ENCODE measurements at regions not wholly inside any gene's neighbourhood (a gene's known extent, or its start where the extent isn't known, plus 50 kb on each side); places are given as distances from the start of the nearest gene placed in this dataset.

DNA sequence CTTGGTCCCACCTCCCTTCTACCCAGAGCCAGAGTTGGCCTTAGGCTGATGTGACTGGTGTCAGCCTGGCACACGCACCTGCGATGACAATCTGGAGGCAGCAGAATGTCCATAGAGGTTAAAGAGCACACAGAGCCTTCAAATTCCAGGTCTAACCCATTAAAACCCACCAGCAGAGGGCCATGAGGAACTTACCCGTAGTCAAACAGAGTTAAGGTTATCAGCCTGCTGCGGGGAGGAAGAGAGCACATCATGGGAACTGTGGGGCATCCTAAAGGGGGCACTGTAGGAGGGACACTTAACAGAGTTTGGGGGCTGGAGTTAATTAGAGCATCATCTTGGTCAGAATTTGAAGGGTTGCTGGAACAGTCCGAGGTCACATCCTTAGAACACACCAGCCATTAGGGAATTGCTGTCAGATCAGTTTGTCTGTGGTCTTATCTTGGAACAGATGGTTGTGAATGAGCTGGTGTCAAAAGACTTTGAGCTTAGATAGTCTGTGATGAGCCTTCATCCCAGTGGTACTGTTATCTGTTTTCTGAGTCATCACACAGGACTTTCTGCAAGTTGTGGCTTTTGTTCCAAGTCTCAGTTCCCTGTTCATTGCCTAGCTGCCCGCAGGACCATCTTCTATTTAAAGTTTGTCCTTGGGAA lies 248.6 kb downstream of the LOXHD1 start:
- no peak for TF ChIP-seq FOXA1 (IDR thresholded peaks at IDR 0.05)
- TF ChIP-seq SP1 (IDR thresholded peaks at IDR 0.05), result no peak
